GM12872 (cell line): ENCODE measurements at regions not wholly inside any gene's neighbourhood (a gene's known extent, or its start where the extent isn't known, plus 50 kb on each side); places are given as distances from the start of the nearest gene placed in this dataset.

Experiments
- CTCF ChIP-seq: IDR thresholded peaks from 3 replicates; pipeline ENCODE4 v1.5.1; 2011; ENCODE audit warnings: low read depth, mild to moderate bottlenecking, low read length, moderate library complexity; ENCODE audit not compliant: insufficient read depth

- no peak for TF ChIP-seq CTCF
Observed at GRCh38 chr2:88253997-88254396, 83.9 kb downstream of the THNSL2 start.

GRCh38 chr2:88253375-88253774, 83.2 kb downstream of the THNSL2 start:
- TF ChIP-seq CTCF, result no peak

GRCh38 chr2:88252646-88253045, 82.5 kb downstream of the THNSL2 start:
- TF ChIP-seq CTCF, result no peak

- TF ChIP-seq CTCF, result no peak
Observed at GRCh38 chr2:88252111-88252510, 82.0 kb downstream of the THNSL2 start.

- no peak for TF ChIP-seq CTCF
Observed at GRCh38 chr2:88250404-88250803, 80.3 kb downstream of the THNSL2 start.

- TF ChIP-seq CTCF, result no peak
Observed at GRCh38 chr2:88248280-88248828, 78.2 kb downstream of the THNSL2 start.

GRCh38 chr2:88247531-88247930, 77.4 kb downstream of the THNSL2 start:
- no peak for TF ChIP-seq CTCF

GRCh38 chr2:88245109-88245508, 75.0 kb downstream of the THNSL2 start:
- TF ChIP-seq CTCF, result no peak
